ENCODE measurements at regions not wholly inside any gene's neighbourhood (a gene's known extent, or its start where the extent isn't known, plus 50 kb on each side); places are given as distances from the start of the nearest gene placed in this dataset.
A peak's percentile ranks its signal among the peaks of the same experiment; 100 is the strongest.

GRCh38 chr20:20796766-20797440 lies 84.5 kb upstream of the RALGAPA2 start (continued):
- no peak for TF ChIP-seq HES4 (CRISPR knock-in tag; IDR thresholded peaks at IDR 0.05; ENCODE audit: borderline replicate concordance)
- no peak for TF ChIP-seq ELF1 (CRISPR knock-in tag; IDR thresholded peaks at IDR 0.05)

- in situ Hi-C loops (cut with HindIII; ENCODE audit: extremely low pct_ligation_motif_present, low pct_unique_long_range_greater_than_20kb) (no loop called here), intact Hi-C loops (cut with micrococcal nuclease; ENCODE audit: unreplicated experiment) (no loop called here)
- ChIA-PET POLR2A (no interaction called here), CTCF (ENCODE audit: low intra/inter-chr PET ratio, low total read pairs) (no interaction called here)
- no peak overlapping the region for H3K27ac ChIP-seq (ENCODE audit: extremely low read length, insufficient read depth, low read length)
- WGBS (ENCODE audit: low lambda C conversion rate) = 7% methylated on average over 5 of the region's 5 CpGs
- no peak overlapping the region for H3K4me2 ChIP-seq (ENCODE audit: low read depth, low read length)
- no peak for ATAC-seq
- no peak overlapping the region for H3K4me3 ChIP-seq (replicated peaks in 1 of 3; ENCODE audit: insufficient read depth in 1 of 3, low read depth in 2 of 3, low read length in 3 of 3)
- DNase-seq (ENCODE audit: low spot score) = no peak
- no peaks in the 10 kb centered on the region for H4K20me1 ChIP-seq (ENCODE audit: insufficient read depth, low read length)
- FAIRE-seq = no peak
- no peaks in the 10 kb centered on the region for H3K36me3 ChIP-seq (replicated peaks in 1 of 2; ENCODE audit: control insufficient read depth in 1 of 2, insufficient read depth in 2 of 2, low read length in 2 of 2)
- H3K9ac ChIP-seq (ENCODE audit: insufficient read depth, low read depth, low read length) = no peak overlapping the region
- H2AFZ ChIP-seq (ENCODE audit: low read length) = no peak overlapping the region
- no peaks in the 10 kb centered on the region for H3K79me2 ChIP-seq (ENCODE audit: insufficient read depth, low read length)
- peaks cover 6% of the 10 kb centered on the region; the same call in 1 of the 2 replicates for H3K4me1 ChIP-seq (ENCODE audit: insufficient read depth, low read length)
- BruUV-seq (replicated peaks) = no TSS peak
- TF ChIP-seq EZH2 (conservative IDR thresholded peaks at IDR 0.05; ENCODE audit: low read depth, low read length) (no peak), HNF4A (CRISPR knock-in tag; IDR thresholded peaks at IDR 0.05) (peak; percentile 15; the same call in 1 of the 2 replicates), POGZ (CRISPR knock-in tag; IDR thresholded peaks at IDR 0.05) (no peak), KAT7 (CRISPR knock-in tag; IDR thresholded peaks at IDR 0.05; ENCODE audit: borderline replicate concordance) (no peak), HDAC2 (CRISPR knock-in tag; IDR thresholded peaks at IDR 0.05) (no peak), ARID2 (CRISPR knock-in tag; IDR thresholded peaks at IDR 0.05; ENCODE audit: borderline replicate concordance) (no peak)
- H3K9me3 ChIP-seq (ENCODE audit: low read length) = no peaks in the 10 kb centered on the region
- H3K27me3 ChIP-seq (ENCODE audit: control insufficient read depth in 1 of 2, insufficient read depth in 2 of 2, low read length in 2 of 2) = peaks cover 0 to 2% of the 10 kb centered on the region in 2 experiments; a peak in 1 of 5 replicates
These were observed 83.3 kb upstream of the RALGAPA2 start for GRCh38 chr20:20795721-20796120.

GRCh38 chr20:20795119-20795518 lies 82.7 kb upstream of the RALGAPA2 start:
- no TSS peak for BruUV-seq (replicated peaks)
- Histone ChIP-seq H3K36me3 (replicated peaks in 1 of 2; ENCODE audit: control insufficient read depth in 1 of 2, insufficient read depth in 2 of 2, low read length in 2 of 2) (no peaks in the 10 kb centered on the region), H3K27ac (ENCODE audit: extremely low read length, insufficient read depth, low read length) (no peak overlapping the region), H3K4me1 (ENCODE audit: insufficient read depth, low read length) (peaks cover 6% of the 10 kb centered on the region; the same call in 1 of the 2 replicates), H3K9ac (ENCODE audit: insufficient read depth, low read depth, low read length) (no peak overlapping the region), H4K20me1 (ENCODE audit: insufficient read depth, low read length) (no peaks in the 10 kb centered on the region), H3K9me3 (ENCODE audit: low read length) (no peaks in the 10 kb centered on the region), H3K79me2 (ENCODE audit: insufficient read depth, low read length) (no peaks in the 10 kb centered on the region), H2AFZ (ENCODE audit: low read length) (no peak overlapping the region), H3K4me3 (replicated peaks in 1 of 3; ENCODE audit: insufficient read depth in 1 of 3, low read depth in 2 of 3, low read length in 3 of 3) (no peak overlapping the region), H3K4me2 (ENCODE audit: low read depth, low read length) (no peak overlapping the region), H3K27me3 (ENCODE audit: control insufficient read depth in 1 of 2, insufficient read depth in 2 of 2, low read length in 2 of 2) (peaks cover 0 to 2% of the 10 kb centered on the region in 2 experiments; a peak in 1 of 5 replicates)
- no peak for FAIRE-seq
- WGBS (ENCODE audit: low lambda C conversion rate) = 23% methylated on average over 3 of the region's 3 CpGs
- CTCF ChIA-PET (ENCODE audit: low intra/inter-chr PET ratio, low total read pairs) = no interaction called here
- intact Hi-C loops (cut with micrococcal nuclease; ENCODE audit: unreplicated experiment) = no loop called here
- in situ Hi-C loops (cut with HindIII; ENCODE audit: extremely low pct_ligation_motif_present, low pct_unique_long_range_greater_than_20kb) = no loop called here
- DNase-seq (ENCODE audit: low spot score) = no peak
- POLR2A ChIA-PET = no interaction called here
- ATAC-seq = no peak
- TF ChIP-seq TERF1 (CRISPR knock-in tag; IDR thresholded peaks at IDR 0.05) = no peak
- TF ChIP-seq CEBPZ (IDR thresholded peaks at IDR 0.05; ENCODE audit: low read length) = no peak
- TF ChIP-seq ZNF567 (CRISPR knock-in tag; IDR thresholded peaks at IDR 0.05; ENCODE audit: borderline replicate concordance) = no peak
- TF ChIP-seq TFAP4 (IDR thresholded peaks at IDR 0.05; ENCODE audit: borderline replicate concordance, low read depth) = no peak
